Iris pigment epithelial cell (primary cell): ENCODE measurements at regions not wholly inside any gene's neighbourhood (a gene's known extent, or its start where the extent isn't known, plus 50 kb on each side); places are given as distances from the start of the nearest gene placed in this dataset.
A peak's percentile ranks its signal among the peaks of the same experiment; 100 is the strongest.
"Not testable (repeated sequence)": the region's sequence is repeated elsewhere in the genome, so short reads cannot be mapped to it uniquely, and the experiment has no call there.

Source experiments
- DNase-seq: peaks from one replicate; pipeline ENCODE4 v3.0.0-alpha.2; 2011; ENCODE audit warnings: low read depth

- DNase-seq = no peak
These were observed 1333.9 kb downstream of the BRD1 start for GRCh38 chr22:48493733-48494132.

GRCh38 chr22:48492366-48493320, 1335.0 kb downstream of the BRD1 start:
- peak; percentile 76 for DNase-seq

- no peak for DNase-seq
These were observed 1336.2 kb downstream of the BRD1 start for GRCh38 chr22:48491451-48491941.

GRCh38 chr22:48490500-48491411, 1336.9 kb downstream of the BRD1 start:
- DNase-seq = no peak

- DNase-seq = no peak
These were observed 1337.8 kb downstream of the BRD1 start for GRCh38 chr22:48489551-48490499.

GRCh38 chr22:48488611-48489511, 1338.8 kb downstream of the BRD1 start:
- DNase-seq = no peak

GRCh38 chr22:48488149-48488551, 1339.5 kb downstream of the BRD1 start:
- no peak for DNase-seq

GRCh38 chr22:48486558-48486957, 1341.1 kb downstream of the BRD1 start:
- no peak for DNase-seq

GRCh38 chr22:48486134-48486532, 1341.5 kb downstream of the BRD1 start:
- DNase-seq = no peak

- no peak for DNase-seq
These were observed 1342.2 kb downstream of the BRD1 start for GRCh38 chr22:48485149-48486133.

GRCh38 chr22:48483764-48484528, 1343.7 kb downstream of the BRD1 start:
- no peak for DNase-seq

GRCh38 chr22:48482771-48483170, 1344.9 kb downstream of the BRD1 start:
- DNase-seq = no peak

GRCh38 chr22:48482198-48482597, 1345.5 kb downstream of the BRD1 start:
- not testable (repeated sequence) for DNase-seq

GRCh38 chr22:48481748-48482147, 1345.9 kb downstream of the BRD1 start:
- DNase-seq = no peak

- no peak for DNase-seq
These were observed 1349.0 kb downstream of the BRD1 start for GRCh38 chr22:48478529-48479265.

- DNase-seq = no peak
These were observed 1349.5 kb downstream of the BRD1 start for GRCh38 chr22:48478124-48478523.

GRCh38 chr22:48477031-48477721, 1350.5 kb downstream of the BRD1 start:
- DNase-seq = no peak
